ENCODE measurements at regions not wholly inside any gene's neighbourhood (a gene's known extent, or its start where the extent isn't known, plus 50 kb on each side); places are given as distances from the start of the nearest gene placed in this dataset.
A peak's percentile ranks its signal among the peaks of the same experiment; 100 is the strongest.

GRCh38 chr14:103259184-103259583 lies 74.9 kb upstream of the EIF5 start:
- no peak for TF ChIP-seq CTCF (IDR thresholded peaks at IDR 0.05; ENCODE audit: low read depth, low read length)
- Histone ChIP-seq H3K27ac (no peak overlapping the region), H3K4me3 (ENCODE audit: low read depth, low read length) (no peak overlapping the region), H3K9me3 (ENCODE audit: severe bottlenecking) (no peaks in the 10 kb centered on the region), H3K27me3 (ENCODE audit: insufficient read depth, low read depth, severe bottlenecking) (no peaks in the 10 kb centered on the region), H3K36me3 (no peaks in the 10 kb centered on the region)
- no peak for DNase-seq

GRCh38 chr14:103259801-103260628 lies 74.0 kb upstream of the EIF5 start:
- H3K27ac ChIP-seq: no peak overlapping the region
- H3K9me3 ChIP-seq (ENCODE audit: severe bottlenecking): no peaks in the 10 kb centered on the region
- no peaks in the 10 kb centered on the region for H3K36me3 ChIP-seq
- DNase-seq: no peak
- H3K4me3 ChIP-seq (ENCODE audit: low read depth, low read length): no peak overlapping the region
- TF ChIP-seq CTCF (IDR thresholded peaks at IDR 0.05; ENCODE audit: low read depth, low read length): no peak
- no peaks in the 10 kb centered on the region for H3K27me3 ChIP-seq (ENCODE audit: insufficient read depth, low read depth, severe bottlenecking)

GRCh38 chr14:103260629-103261124 lies 73.4 kb upstream of the EIF5 start:
- H3K36me3 ChIP-seq: no peaks in the 10 kb centered on the region
- no peak overlapping the region for H3K4me3 ChIP-seq (ENCODE audit: low read depth, low read length)
- TF ChIP-seq CTCF (IDR thresholded peaks at IDR 0.05; ENCODE audit: low read depth, low read length): no peak
- no peak overlapping the region for H3K27ac ChIP-seq
- no peaks in the 10 kb centered on the region for H3K27me3 ChIP-seq (ENCODE audit: insufficient read depth, low read depth, severe bottlenecking)
- no peak for DNase-seq
- no peaks in the 10 kb centered on the region for H3K9me3 ChIP-seq (ENCODE audit: severe bottlenecking)

GRCh38 chr14:103267226-103267910 lies 66.7 kb upstream of the EIF5 start:
- Histone ChIP-seq H3K27me3 (ENCODE audit: insufficient read depth, low read depth, severe bottlenecking) (no peaks in the 10 kb centered on the region), H3K4me3 (ENCODE audit: low read depth, low read length) (no peak overlapping the region), H3K27ac (peak overlapping the region; percentile 50), H3K36me3 (no peaks in the 10 kb centered on the region), H3K9me3 (ENCODE audit: severe bottlenecking) (no peaks in the 10 kb centered on the region)
- DNase-seq: peak; percentile 52
- TF ChIP-seq CTCF (IDR thresholded peaks at IDR 0.05; ENCODE audit: low read depth, low read length): no peak

GRCh38 chr14:103271189-103271588 lies 62.8 kb upstream of the EIF5 start:
- H3K27ac ChIP-seq: no peak overlapping the region
- no peaks in the 10 kb centered on the region for H3K36me3 ChIP-seq
- TF ChIP-seq CTCF (IDR thresholded peaks at IDR 0.05; ENCODE audit: low read depth, low read length): no peak
- no peaks in the 10 kb centered on the region for H3K27me3 ChIP-seq (ENCODE audit: insufficient read depth, low read depth, severe bottlenecking)
- H3K9me3 ChIP-seq (ENCODE audit: severe bottlenecking): peaks cover 7% of the 10 kb centered on the region
- H3K4me3 ChIP-seq (ENCODE audit: low read depth, low read length): no peak overlapping the region
- DNase-seq: no peak

All from WERI-Rb-1 (cell line).